ENCODE measurements at regions not wholly inside any gene's neighbourhood (a gene's known extent, or its start where the extent isn't known, plus 50 kb on each side); places are given as distances from the start of the nearest gene placed in this dataset.
"Not testable (repeated sequence)": the region's sequence is repeated elsewhere in the genome, so short reads cannot be mapped to it uniquely, and the experiment has no call there.

DNA sequence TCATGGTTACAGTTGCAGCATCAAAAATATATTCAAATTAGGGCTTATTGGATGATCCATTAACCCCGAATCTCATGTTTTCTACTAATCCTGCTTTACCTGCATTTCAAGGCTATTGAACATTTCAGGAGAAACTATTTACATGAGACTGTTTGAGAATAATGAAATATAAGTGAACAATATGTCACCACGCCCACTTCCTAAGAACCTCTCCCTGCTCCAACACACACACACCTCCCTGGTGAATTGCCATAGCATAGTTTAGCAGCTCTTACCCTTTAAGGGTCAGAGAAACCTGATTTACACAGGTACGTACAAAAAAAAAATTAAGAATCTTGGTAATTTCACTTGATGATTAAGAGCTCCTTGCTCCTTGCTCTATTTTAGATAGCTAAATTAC lies 113.4 kb downstream of the ANXA5 start:
- H3K4me3 ChIP-seq (ENCODE audit: low read depth, low read length) = no peak overlapping the region
- TF ChIP-seq, protein P1, sequence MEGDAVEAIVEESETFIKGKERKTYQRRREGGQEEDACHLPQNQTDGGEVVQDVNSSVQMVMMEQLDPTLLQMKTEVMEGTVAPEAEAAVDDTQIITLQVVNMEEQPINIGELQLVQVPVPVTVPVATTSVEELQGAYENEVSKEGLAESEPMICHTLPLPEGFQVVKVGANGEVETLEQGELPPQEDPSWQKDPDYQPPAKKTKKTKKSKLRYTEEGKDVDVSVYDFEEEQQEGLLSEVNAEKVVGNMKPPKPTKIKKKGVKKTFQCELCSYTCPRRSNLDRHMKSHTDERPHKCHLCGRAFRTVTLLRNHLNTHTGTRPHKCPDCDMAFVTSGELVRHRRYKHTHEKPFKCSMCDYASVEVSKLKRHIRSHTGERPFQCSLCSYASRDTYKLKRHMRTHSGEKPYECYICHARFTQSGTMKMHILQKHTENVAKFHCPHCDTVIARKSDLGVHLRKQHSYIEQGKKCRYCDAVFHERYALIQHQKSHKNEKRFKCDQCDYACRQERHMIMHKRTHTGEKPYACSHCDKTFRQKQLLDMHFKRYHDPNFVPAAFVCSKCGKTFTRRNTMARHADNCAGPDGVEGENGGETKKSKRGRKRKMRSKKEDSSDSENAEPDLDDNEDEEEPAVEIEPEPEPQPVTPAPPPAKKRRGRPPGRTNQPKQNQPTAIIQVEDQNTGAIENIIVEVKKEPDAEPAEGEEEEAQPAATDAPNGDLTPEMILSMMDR (IDR thresholded peaks at IDR 0.05; ENCODE audit: control insufficient read depth, extremely low read depth, insufficient read depth) = no peak
- no peak for DNase-seq (ENCODE audit: low read depth)

DNA sequence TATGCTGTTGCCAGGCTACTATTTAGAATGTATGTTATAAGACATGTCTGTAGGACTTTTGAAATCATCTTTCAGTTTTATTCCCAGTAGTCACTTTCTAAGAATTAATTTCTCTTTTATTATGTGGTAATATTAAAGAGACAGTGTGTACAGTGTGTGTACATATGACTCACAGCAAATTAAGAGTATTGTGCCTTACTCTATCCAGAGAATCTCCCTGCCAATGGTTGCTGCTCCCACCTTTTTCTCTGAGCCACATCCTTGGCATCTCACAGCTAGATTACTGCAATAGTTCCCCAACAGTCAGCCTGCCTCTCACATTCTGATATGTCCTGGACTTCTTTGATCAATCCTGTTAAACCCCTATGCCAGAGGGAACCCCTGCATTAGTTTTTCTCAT lies 114.5 kb downstream of the ANXA5 start:
- no peak for DNase-seq (ENCODE audit: low read depth)
- H3K4me3 ChIP-seq (ENCODE audit: low read depth, low read length) = no peak overlapping the region
- TF ChIP-seq, protein P1 (IDR thresholded peaks at IDR 0.05; ENCODE audit: control insufficient read depth, extremely low read depth, insufficient read depth) = no peak

DNA sequence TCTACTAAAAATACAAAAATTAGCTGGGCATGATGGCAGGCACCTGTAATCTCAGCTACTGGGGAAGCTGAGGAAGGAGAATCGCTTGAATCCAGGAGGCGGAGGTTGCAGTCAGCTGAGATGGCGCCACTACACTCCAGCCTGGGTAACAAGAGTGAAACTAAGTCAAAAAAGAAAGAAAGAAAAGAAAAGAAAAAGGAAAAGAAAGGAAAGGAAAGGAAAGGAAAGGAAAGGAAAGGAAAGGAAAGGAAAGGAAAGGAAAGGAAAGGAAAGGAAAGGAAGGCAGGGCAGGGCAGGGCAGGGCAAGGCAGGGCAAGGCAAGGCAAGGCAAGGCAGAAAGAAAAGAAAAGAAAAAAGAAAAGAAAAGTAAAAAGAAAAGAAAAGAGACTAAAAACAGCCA lies 121.4 kb downstream of the ANXA5 start:
- H3K4me3 ChIP-seq (ENCODE audit: low read depth, low read length); DNase-seq (ENCODE audit: low read depth): not testable (repeated sequence)

DNA sequence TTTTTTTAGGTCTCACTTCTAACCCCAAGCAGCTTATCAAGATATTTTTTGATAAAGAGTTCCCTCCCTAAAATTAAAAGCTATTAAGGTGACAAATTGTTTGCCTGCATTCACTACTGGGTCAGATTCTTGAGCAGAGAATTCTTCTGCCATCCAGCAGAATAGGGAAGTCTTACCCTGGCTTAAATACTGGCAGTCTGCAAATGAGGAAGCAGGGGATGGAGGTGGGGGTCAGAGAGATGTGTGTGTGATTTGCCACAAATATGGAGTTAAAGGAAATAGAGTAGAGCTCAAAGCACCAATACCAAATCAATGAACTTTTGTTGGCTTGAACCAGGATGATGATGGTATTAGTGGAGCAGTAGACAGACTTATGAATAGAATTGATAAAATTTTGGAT lies 122.2 kb downstream of the ANXA5 start:
- TF ChIP-seq, protein P1 (IDR thresholded peaks at IDR 0.05; ENCODE audit: control insufficient read depth, extremely low read depth, insufficient read depth) = no peak
- H3K4me3 ChIP-seq (ENCODE audit: low read depth, low read length) = no peak overlapping the region
- no peak for DNase-seq (ENCODE audit: low read depth)

DNA sequence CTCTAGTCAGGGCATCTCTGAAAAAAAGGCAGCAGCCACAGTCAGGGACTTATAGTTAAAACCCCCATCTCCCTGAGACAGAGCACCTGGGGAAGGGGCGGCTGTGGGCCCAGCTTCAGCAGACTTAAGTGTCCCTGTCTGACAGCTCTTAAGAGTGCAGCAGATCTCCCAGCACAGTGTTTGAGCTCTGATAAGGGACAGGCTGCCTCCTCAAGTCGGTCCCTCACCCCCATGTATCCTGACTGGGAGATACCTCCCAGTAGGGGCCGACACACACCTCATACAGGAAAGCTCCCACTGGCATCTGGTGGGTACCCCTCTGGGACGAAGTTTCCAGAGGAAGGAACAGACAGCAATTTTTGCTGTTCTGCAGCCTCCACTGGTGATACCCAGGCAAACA lies 129.0 kb downstream of the ANXA5 start:
- TF ChIP-seq, protein P1 (IDR thresholded peaks at IDR 0.05; ENCODE audit: control insufficient read depth, extremely low read depth, insufficient read depth) = no peak
- H3K4me3 ChIP-seq (ENCODE audit: low read depth, low read length) = no peak overlapping the region
- no peak for DNase-seq (ENCODE audit: low read depth)

DNA sequence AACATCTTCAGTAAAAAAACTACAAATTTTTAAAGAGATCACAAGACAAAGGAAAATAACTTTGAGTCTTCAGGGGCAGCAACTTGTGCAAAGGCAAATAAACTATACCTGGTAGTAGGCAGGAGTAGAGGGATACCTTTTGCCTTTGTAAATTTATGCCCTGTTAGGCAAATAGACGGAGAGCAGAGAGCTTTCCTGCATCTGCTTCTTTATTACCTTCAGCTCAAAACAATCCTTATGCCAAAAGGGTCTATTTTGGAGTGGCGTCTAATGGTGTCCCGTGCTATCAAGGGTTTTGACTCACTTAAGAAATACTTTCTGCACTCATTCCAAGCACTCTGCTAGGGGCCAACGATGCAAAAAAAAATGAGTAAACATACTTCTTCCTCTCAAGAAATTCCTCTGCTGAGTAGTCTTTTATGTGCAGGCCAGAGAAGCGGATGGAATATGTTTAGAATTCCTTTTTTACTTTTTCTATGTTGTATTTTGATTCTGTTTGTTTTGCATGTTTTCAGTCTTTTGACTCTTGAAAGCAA lies 131.9 kb downstream of the ANXA5 start:
- TF ChIP-seq, protein P1 (IDR thresholded peaks at IDR 0.05; ENCODE audit: control insufficient read depth, extremely low read depth, insufficient read depth) = no peak
- DNase-seq (ENCODE audit: low read depth) = no peak

DNA sequence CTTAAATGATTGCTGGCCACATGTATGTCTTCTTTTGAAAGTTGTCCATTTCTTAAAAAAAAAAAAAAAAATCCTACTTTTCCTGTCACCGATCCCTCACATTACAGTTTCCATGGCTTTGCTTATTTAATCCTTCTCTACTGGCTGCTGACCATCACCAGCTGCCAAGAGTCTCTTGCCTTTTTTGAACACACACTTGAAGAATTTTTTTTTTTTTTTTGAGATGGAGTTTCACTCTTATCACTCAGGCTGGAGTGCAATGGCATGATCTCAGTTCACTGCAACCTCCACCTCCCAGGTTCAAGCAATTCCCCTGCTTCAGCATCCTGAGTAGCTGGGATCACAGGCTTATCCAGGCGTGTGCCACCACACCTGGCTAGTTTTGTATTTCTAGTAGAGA lies 134.0 kb downstream of the ANXA5 start:
- no peak for DNase-seq (ENCODE audit: low read depth)
- H3K4me3 ChIP-seq (ENCODE audit: low read depth, low read length) = no peak overlapping the region
- TF ChIP-seq, protein P1 (IDR thresholded peaks at IDR 0.05; ENCODE audit: control insufficient read depth, extremely low read depth, insufficient read depth) = no peak

More for the DNA sequence above, 131.9 kb downstream of the ANXA5 start:
- no peak overlapping the region for H3K4me3 ChIP-seq (ENCODE audit: low read depth, low read length)
